Heart right ventricle (tissue), 16 donors: ENCODE measurements at regions not wholly inside any gene's neighbourhood (a gene's known extent, or its start where the extent isn't known, plus 50 kb on each side); places are given as distances from the start of the nearest gene placed in this dataset.

Experiments
- ATAC-seq, 8 donors: fragments of 200-7000 bp; cut with Tn5 transposase; one replicate each; pipeline ENCODE4 v1.9.1; 2020; ENCODE audit warnings: mild to moderate bottlenecking in 8 of 8, moderate library complexity in 8 of 8, moderate number of reproducible peaks in 1 of 8
- DNase-seq, 2 donors: peaks; one replicate each; pipeline ENCODE4 v3.0.0-alpha.2; 2020
- H3K27ac ChIP-seq, 10 donors: fragments of 200-600 bp; sonication (generic) in 2 of 10; one replicate each; pipeline versions ENCODE4 v1.5.0 to v1.8.0; 2020 to 2022; ENCODE audit warnings: mild to moderate bottlenecking in 3 of 10
- H3K27me3 ChIP-seq, 7 donors: fragments of 200-600 bp; one replicate each; pipeline ENCODE4 v1.8.0; 2021 to 2022; ENCODE audit warnings: mild to moderate bottlenecking in 2 of 7
- H3K36me3 ChIP-seq, 9 donors: fragments of 200-600 bp; sonication (generic) in 1 of 9; one replicate each; pipeline versions ENCODE4 v1.5.0 to v1.8.0; 2020 to 2022; ENCODE audit warnings: mild to moderate bottlenecking in 2 of 9
- H3K4me1 ChIP-seq, 9 donors: fragments of 200-600 bp; sonication (generic) in 1 of 9; one replicate each; pipeline versions ENCODE4 v1.5.0 to v1.8.0; 2020 to 2022; ENCODE audit warnings: mild to moderate bottlenecking in 4 of 9
- H3K4me3 ChIP-seq, 10 donors: fragments of 200-600 bp; sonication (generic) in 2 of 10; one replicate each; pipeline versions ENCODE4 v1.5.0 to v1.8.0; 2020 to 2022; ENCODE audit warnings: mild to moderate bottlenecking in 7 of 10, moderate library complexity in 2 of 10
- H3K9me3 ChIP-seq, 11 donors: fragments of 200-600 bp in 10 of 11; sonication (generic) in 2 of 11; one replicate each; pipeline versions ENCODE4 v1.5.0 to v1.8.0; 2013 to 2022; ENCODE audit warnings: mild to moderate bottlenecking in 2 of 11, control low read depth in 1 of 11, moderate library complexity in 1 of 11
- WGBS, 2 donors: extraction: QIAGEN DNeasy Blood & Tissue Kit; methylation state at CpG; one replicate each; pipeline ENCODE4 v1.1.7; 2013; ENCODE audit warnings: inconsistent platforms in 1 of 2; 5-methylcytosine and 5-hydroxymethylcytosine counted together
- intact Hi-C, 10 donors: fragments of 100-400 bp; cut with DNase I; formaldehyde crosslinking; loops; one replicate each; pipeline versions ENCODE4 v1.11.1 to v1.14.2; 2022
- TF ChIP-seq, protein P1 (sequence below), 9 donors: fragments of 200-600 bp; sonication (generic) in 2 of 9; IDR thresholded peaks; one replicate each; pipeline versions ENCODE4 v1.5.0 to v1.8.0; 2021 to 2022; ENCODE audit warnings: antibody characterized with exemption in 9 of 9, mild to moderate bottlenecking in 5 of 9, moderate library complexity in 1 of 9
- donor health status: Arrhythmogenic right ventricular cardiomyopathy.
- donor health status: ischemic (EF 13 %, LVEDD 7.1; RV severe dilation, severe dysfunction).
- donor health status: healthy with polysubstance abuse.
- donor health status: DM: no; HTN: yes; CAD: no.
- donor health status: DM: no; HTN: no; CAD: no.
- donor health status: ischemic (EF 25% LVEDD 6.9; RV normal size, moderate dysfunction).
- donor health status: ischemic (EF 25% LVEDD 5.7; RV mildly dilated, moderate dysfunction).
- donor health status: healthy.
- donor health status: DM: yes; HTN: yes; CAD: no.
- donor health status: Ischemic cardiomyopathy.
- donor health status: ischemic (EF 35%, LVEDD 5.7; RV mildly dilated, moderate dysfunction).
- donor health status: nonischemic (EF 11% LVEDD 7.7; RV severe dilation, severe dysfunction).
- donor health status: DM: yes; HTN: yes; CAD: no.
- donor health status: PGD.
- donor health status: ischemic (EF 29% LVEDD 5.4; RV normal size, mild dysfunction).
- donor health status: nonischemic (EF 23%, LVEDD 6.1; RV moderate dilation, normal function).

DNA sequence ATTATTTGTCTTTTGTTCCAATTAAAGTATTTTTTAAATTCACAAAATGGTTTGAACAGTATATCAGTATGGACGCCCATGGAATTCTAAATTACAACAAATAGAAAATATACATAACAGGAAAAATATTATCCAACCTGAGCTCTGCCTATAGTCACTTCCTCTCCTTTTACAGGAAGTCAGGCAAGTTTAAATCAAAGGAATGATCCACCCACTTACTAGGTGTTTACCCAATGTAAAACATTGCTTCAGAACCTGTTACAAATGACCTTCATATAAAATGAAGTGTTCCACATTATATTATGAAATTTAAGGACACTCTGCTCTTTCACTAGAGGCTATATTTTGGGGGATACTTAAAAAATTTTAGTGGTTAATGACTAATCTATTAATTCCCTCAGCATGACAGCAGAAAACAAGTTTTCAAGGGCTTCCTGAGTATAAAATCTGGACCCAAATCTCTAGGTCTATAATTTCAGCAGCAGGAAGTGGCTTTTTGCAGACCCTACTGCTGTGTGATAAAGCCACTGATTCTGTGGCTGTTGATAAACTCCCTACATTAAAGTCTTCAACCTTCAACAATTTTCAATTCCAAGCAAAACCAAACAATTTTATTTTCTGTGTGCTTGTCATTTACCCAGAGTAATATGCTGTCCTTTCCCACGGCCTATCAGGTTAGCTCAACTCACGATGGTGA, 722.6 kb downstream of the GATA3 start:
- Histone ChIP-seq H3K4me1 (no peaks in the 10 kb centered on the region), H3K27me3 (peaks cover 0 to 6% (median 0%) of the 10 kb centered on the region in 7 donors), H3K4me3 (no peak overlapping the region), H3K27ac (no peak overlapping the region), H3K9me3 (no peaks in the 10 kb centered on the region), H3K36me3 (no peaks in the 10 kb centered on the region)
- ATAC-seq (no peak), DNase-seq (no peak)
- intact Hi-C loops, result no loop called here
- TF ChIP-seq, protein P1, sequence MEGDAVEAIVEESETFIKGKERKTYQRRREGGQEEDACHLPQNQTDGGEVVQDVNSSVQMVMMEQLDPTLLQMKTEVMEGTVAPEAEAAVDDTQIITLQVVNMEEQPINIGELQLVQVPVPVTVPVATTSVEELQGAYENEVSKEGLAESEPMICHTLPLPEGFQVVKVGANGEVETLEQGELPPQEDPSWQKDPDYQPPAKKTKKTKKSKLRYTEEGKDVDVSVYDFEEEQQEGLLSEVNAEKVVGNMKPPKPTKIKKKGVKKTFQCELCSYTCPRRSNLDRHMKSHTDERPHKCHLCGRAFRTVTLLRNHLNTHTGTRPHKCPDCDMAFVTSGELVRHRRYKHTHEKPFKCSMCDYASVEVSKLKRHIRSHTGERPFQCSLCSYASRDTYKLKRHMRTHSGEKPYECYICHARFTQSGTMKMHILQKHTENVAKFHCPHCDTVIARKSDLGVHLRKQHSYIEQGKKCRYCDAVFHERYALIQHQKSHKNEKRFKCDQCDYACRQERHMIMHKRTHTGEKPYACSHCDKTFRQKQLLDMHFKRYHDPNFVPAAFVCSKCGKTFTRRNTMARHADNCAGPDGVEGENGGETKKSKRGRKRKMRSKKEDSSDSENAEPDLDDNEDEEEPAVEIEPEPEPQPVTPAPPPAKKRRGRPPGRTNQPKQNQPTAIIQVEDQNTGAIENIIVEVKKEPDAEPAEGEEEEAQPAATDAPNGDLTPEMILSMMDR (IDR thresholded peaks at IDR 0.05), result no peak
- 69 to 71% methylated on average over 3 of the region's 3 CpGs for WGBS, 2 donors

DNA sequence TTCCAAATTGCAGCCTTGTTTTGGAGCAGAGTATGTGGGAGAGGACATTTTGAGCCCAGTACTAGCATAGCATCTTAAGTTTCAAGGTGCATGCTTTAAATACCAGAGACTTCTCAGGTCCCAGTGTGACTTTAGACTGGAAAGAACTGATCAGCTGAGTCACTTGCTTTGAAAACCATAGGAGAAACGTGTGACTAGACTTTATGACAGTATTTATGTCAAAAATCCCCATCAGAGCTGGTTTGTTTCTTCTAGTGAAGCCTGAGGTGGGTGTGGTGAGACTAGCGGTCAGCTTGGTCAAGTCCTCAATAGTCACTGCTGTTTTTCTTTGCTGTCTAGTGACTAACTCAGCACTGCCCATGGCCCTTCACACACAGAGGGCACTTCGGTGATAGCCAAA, 724.2 kb downstream of the GATA3 start:
- WGBS, 2 donors, result 63 to 65% methylated on average over 3 of the region's 3 CpGs
- intact Hi-C loops, result no loop called here

DNA sequence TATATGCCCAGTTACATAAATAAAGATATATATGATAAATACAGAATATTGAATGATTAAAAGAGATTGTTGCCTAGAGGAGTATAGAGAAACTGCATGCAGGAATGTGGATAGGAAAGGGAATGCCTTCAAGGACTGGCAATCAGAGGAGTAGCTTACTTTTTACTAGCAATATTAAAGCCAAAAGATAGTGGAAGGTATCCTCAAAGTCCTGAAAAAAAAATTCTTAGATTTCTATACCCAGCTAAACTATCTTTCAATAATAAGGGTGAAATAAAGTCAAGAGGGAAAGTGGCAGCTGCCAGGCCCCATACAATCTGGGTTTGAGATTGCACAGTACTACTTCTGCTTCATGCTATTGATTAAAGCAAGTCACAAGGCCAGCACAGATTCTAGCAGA, 733.2 kb downstream of the GATA3 start:
- ATAC-seq (no peak), DNase-seq (no peak)
- H3K4me1 ChIP-seq, result no peaks in the 10 kb centered on the region
- no peak overlapping the region for H3K4me3 ChIP-seq
- H3K9me3 ChIP-seq, result peaks cover 0 to 34% (median 11%) of the 10 kb centered on the region in 11 donors
- no peaks in the 10 kb centered on the region for H3K36me3 ChIP-seq
- H3K27ac ChIP-seq, result no peak overlapping the region
- H3K27me3 ChIP-seq, result no peaks in the 10 kb centered on the region
- intact Hi-C loops, result no loop called here
- TF ChIP-seq, protein P1 (IDR thresholded peaks at IDR 0.05), result no peak

More for the DNA sequence above, 724.2 kb downstream of the GATA3 start:
- H3K4me1 ChIP-seq, result no peaks in the 10 kb centered on the region
- peaks cover 0 to 6% (median 0%) of the 10 kb centered on the region in 7 donors for H3K27me3 ChIP-seq
- no peak overlapping the region for H3K27ac ChIP-seq
- DNase-seq (no peak), ATAC-seq (no peak)
- TF ChIP-seq, protein P1 (IDR thresholded peaks at IDR 0.05), result no peak
- no peaks in the 10 kb centered on the region for H3K9me3 ChIP-seq
- no peak overlapping the region for H3K4me3 ChIP-seq
- no peaks in the 10 kb centered on the region for H3K36me3 ChIP-seq

DNA sequence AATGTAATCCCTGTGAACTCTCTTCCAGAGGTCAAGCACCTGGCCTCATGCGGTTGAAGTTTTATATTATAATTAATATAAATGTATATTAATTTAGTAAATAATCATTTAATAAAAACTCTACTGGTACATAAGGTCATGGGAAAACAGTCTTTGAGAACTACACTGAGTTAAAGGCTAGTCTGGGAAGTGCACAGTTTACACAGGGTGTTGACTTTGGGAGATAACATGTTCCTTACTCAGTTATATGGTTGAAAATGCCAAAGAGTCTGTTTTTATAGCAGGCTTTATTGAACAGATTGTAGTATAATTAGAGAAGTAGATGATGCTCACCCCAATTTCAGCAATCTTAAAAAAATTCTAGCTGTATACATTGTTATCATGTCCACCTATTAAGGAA, 735.9 kb downstream of the GATA3 start:
- TF ChIP-seq, protein P1 (IDR thresholded peaks at IDR 0.05), result no peak
- H3K9me3 ChIP-seq, result peaks cover 0 to 34% (median 11%) of the 10 kb centered on the region in 11 donors
- no peaks in the 10 kb centered on the region for H3K27me3 ChIP-seq
- no peak overlapping the region for H3K27ac ChIP-seq
- intact Hi-C loops, result no loop called here
- 80 to 84% methylated on average over 1 of the region's 1 CpG for WGBS, 2 donors
- DNase-seq (no peak), ATAC-seq (no peak)
- H3K36me3 ChIP-seq, result no peaks in the 10 kb centered on the region
- no peaks in the 10 kb centered on the region for H3K4me1 ChIP-seq
- H3K4me3 ChIP-seq, result no peak overlapping the region
